Trophoblast cell (in vitro differentiated cells and primary cell): ENCODE measurements at regions not wholly inside any gene's neighbourhood (a gene's known extent, or its start where the extent isn't known, plus 50 kb on each side); places are given as distances from the start of the nearest gene placed in this dataset.

Experiments
- DNase-seq, 2 donors: peaks; one replicate each; pipeline ENCODE4 v3.0.0-alpha.2; 2016
- H2AFZ ChIP-seq: 2 replicates; pipeline ENCODE4 v1.6.1; 2013; ENCODE audit warnings: low read length, moderate library complexity, mild to moderate bottlenecking; ENCODE audit not compliant: insufficient read depth, poor library complexity
- H2AK5ac ChIP-seq: 2 replicates; pipeline ENCODE4 v1.6.1; 2013; ENCODE audit warnings: mild to moderate bottlenecking, low read length
- H2BK120ac ChIP-seq: 2 replicates; pipeline ENCODE4 v1.6.1; 2013; ENCODE audit warnings: low read length, mild to moderate bottlenecking, moderate library complexity; ENCODE audit not compliant: insufficient read depth, poor library complexity
- H2BK12ac ChIP-seq: 2 replicates; pipeline ENCODE4 v1.6.1; 2013; ENCODE audit warnings: mild to moderate bottlenecking, low read length, moderate library complexity
- H2BK5ac ChIP-seq: 2 replicates; pipeline ENCODE4 v1.6.1; 2013; ENCODE audit warnings: low read length, low read depth, moderate library complexity, mild to moderate bottlenecking; ENCODE audit not compliant: poor library complexity
- H3K14ac ChIP-seq: 2 replicates; pipeline ENCODE4 v1.6.1; 2013; ENCODE audit warnings: mild to moderate bottlenecking, low read length
- H3K18ac ChIP-seq: 2 replicates; pipeline ENCODE4 v1.6.1; 2013; ENCODE audit warnings: mild to moderate bottlenecking, low read length
- H3K23ac ChIP-seq: 2 replicates; pipeline ENCODE4 v1.6.1; 2013; ENCODE audit warnings: low read length
- H3K27ac ChIP-seq: 2 replicates; pipeline ENCODE4 v1.5.1; 2013; ENCODE audit warnings: low read depth, mild to moderate bottlenecking, inconsistent platforms, low read length, moderate library complexity
- H3K27me3 ChIP-seq: 2 replicates; pipeline ENCODE4 v1.6.1; 2013; ENCODE audit warnings: inconsistent platforms, mild to moderate bottlenecking, low read length, moderate library complexity; ENCODE audit not compliant: insufficient read depth
- H3K36me3 ChIP-seq, 2 experiments: 1 replicate in 1 of 2; 2 replicates in 1 of 2; pipeline ENCODE4 v1.6.1; 2013; ENCODE audit warnings: low read length in 2 of 2, mild to moderate bottlenecking in 2 of 2, moderate library complexity in 1 of 2; ENCODE audit not compliant: insufficient read depth in 2 of 2, control insufficient read depth in 1 of 2
- H3K4ac ChIP-seq: 2 replicates; pipeline ENCODE4 v1.6.1; 2013; ENCODE audit warnings: low read depth, mild to moderate bottlenecking, low read length, moderate library complexity
- H3K4me1 ChIP-seq, 2 experiments: 1 replicate in 1 of 2; 2 replicates in 1 of 2; pipeline ENCODE4 v1.6.1; 2013; ENCODE audit warnings: low read length in 2 of 2, mild to moderate bottlenecking in 2 of 2, moderate library complexity in 1 of 2; ENCODE audit not compliant: insufficient read depth in 2 of 2, control insufficient read depth in 1 of 2
- H3K4me2 ChIP-seq: 2 replicates; pipeline ENCODE4 v1.6.1; 2013; ENCODE audit warnings: inconsistent platforms, mild to moderate bottlenecking, low read length, moderate library complexity
- H3K4me3 ChIP-seq: 2 replicates; pipeline ENCODE4 v1.5.1; 2013; ENCODE audit warnings: mild to moderate bottlenecking, low read depth, low read length, inconsistent platforms
- H3K79me1 ChIP-seq: one replicate; pipeline ENCODE4 v1.6.1; 2013; ENCODE audit warnings: low read length
- H3K79me2 ChIP-seq: 2 replicates; pipeline ENCODE4 v1.6.1; 2013; ENCODE audit warnings: low read length, mild to moderate bottlenecking; ENCODE audit not compliant: control insufficient read depth, insufficient read depth, poor library complexity
- H3K9ac ChIP-seq: 2 replicates; pipeline ENCODE4 v1.6.1; 2013; ENCODE audit warnings: mild to moderate bottlenecking, low read length
- H3K9me3 ChIP-seq: 2 replicates; pipeline ENCODE4 v1.6.1; 2013; ENCODE audit warnings: low read depth, mild to moderate bottlenecking, control low read depth, inconsistent platforms, low read length; ENCODE audit not compliant: insufficient read depth
- H4K12ac ChIP-seq: 2 replicates; pipeline ENCODE4 v1.6.1; 2013; ENCODE audit warnings: low read depth, mild to moderate bottlenecking, low read length, moderate library complexity
- H4K8ac ChIP-seq: 2 replicates; pipeline ENCODE4 v1.6.1; 2013; ENCODE audit warnings: low read depth, mild to moderate bottlenecking, low read length, moderate library complexity
- H4K91ac ChIP-seq: one replicate; pipeline ENCODE4 v1.6.1; 2013; ENCODE audit warnings: low read depth, mild to moderate bottlenecking, low read length, moderate library complexity
- WGBS: extraction: QIAGEN DNeasy Blood & Tissue Kit; methylation state at CpG from one replicate; pipeline ENCODE4 v1.1.7; 2013; ENCODE audit warnings: missing lambda C conversion rate; ENCODE audit not compliant: insufficient read length, insufficient coverage; ENCODE audit errors: extremely low coverage; 5-methylcytosine and 5-hydroxymethylcytosine counted together

DNA sequence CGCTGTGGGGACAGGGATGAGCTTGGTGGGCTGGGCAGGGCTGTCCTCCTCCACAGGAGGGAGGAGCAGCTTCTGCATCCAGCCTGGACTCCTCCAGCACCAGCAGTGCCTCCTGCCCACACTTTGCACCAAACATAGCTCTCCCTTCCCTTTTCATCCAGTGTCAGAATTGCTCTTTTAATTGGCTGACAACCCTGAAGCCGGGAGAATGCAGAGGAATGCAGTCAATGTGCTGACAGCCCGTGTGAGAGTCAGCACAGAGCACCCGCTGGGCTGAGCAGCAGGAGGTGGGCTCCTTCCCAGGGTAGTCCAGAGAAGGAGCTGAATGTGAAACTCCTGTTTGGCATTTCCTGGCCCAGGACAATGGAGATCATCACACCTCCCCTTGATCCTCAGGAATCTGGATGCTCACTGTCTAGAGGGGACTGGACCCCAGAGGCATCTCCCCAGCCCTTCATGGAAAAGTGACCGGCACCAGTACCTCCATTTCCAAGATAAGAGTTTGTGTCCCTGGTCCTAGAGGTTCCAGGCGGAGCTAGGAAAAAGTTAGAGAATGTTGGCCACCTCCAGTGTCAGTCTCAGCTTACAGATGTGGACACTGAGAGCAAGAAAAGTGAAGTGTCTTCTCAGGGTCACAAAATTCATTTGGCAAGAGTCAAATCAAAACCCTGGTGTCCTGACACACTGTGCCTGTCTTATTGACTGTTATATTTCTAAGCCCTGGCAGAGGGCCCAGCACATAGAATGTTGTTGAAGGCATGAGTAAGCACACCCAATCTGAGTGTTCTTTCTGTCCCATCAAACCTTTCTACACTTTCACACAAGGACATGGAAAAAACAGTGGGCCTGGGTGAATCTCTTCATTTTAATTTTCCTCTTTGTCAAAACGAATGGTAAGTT lies 202.1 kb downstream of the SNX18 start:
- Histone ChIP-seq H3K36me3 (no peaks in the 10 kb centered on the region), H4K8ac (no peak overlapping the region), H3K27ac (no peak overlapping the region), H3K4me2 (no peak overlapping the region), H3K79me2 (no peaks in the 10 kb centered on the region), H2BK5ac (no peak overlapping the region), H2AFZ (no peak overlapping the region), H2BK120ac (no peak overlapping the region), H2AK5ac (no peak overlapping the region), H4K12ac (no peak overlapping the region), H3K23ac (no peak overlapping the region), H3K9ac (no peak overlapping the region), H3K79me1 (peaks cover under 1% of the 10 kb centered on the region), H3K9me3 (no peaks in the 10 kb centered on the region), H2BK12ac (no peak overlapping the region), H3K18ac (no peak overlapping the region), H3K4ac (no peak overlapping the region), H4K91ac (no peak overlapping the region), H3K14ac (no peak overlapping the region), H3K4me3 (no peak overlapping the region), H3K27me3 (no peaks in the 10 kb centered on the region), H3K4me1 (peaks cover 3 to 10% of the 10 kb centered on the region in 2 experiments)
- DNase-seq: no peak
- WGBS: 100% methylated on average over 1 of the region's 7 CpGs

DNA sequence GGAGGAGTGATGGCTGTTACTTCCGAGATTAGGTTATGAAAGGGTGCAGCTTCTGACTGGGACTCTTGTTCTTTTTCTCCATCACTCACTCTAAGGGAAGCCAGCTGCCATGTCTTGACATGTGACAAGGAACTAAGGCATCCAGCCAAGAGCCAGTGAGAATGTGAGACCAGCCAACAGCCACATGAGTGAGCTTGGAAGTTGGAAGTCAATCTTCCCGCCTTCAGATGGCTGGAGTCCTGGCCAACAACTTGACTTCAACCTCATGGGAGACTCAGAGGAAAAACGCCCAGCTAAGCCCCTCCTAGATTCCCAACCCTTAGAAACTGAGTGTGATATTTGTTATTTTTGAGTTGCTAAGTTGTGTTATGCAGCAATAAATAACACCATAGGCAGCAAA lies 201.1 kb downstream of the SNX18 start:
- Histone ChIP-seq H3K9ac (no peak overlapping the region), H3K79me1 (peaks cover 2% of the 10 kb centered on the region), H3K4me3 (no peak overlapping the region), H2BK120ac (no peak overlapping the region), H3K36me3 (no peaks in the 10 kb centered on the region), H4K12ac (no peak overlapping the region), H3K79me2 (peaks cover 1% of the 10 kb centered on the region), H3K18ac (no peak overlapping the region), H4K91ac (no peak overlapping the region), H3K4me1 (peaks cover 3 to 10% of the 10 kb centered on the region in 2 experiments), H2AFZ (no peak overlapping the region), H3K4me2 (no peak overlapping the region), H2BK12ac (no peak overlapping the region), H2AK5ac (no peak overlapping the region), H3K23ac (no peak overlapping the region), H3K27me3 (no peaks in the 10 kb centered on the region), H3K9me3 (no peaks in the 10 kb centered on the region), H4K8ac (no peak overlapping the region), H3K27ac (no peak overlapping the region), H3K14ac (no peak overlapping the region), H3K4ac (no peak overlapping the region), H2BK5ac (no peak overlapping the region)
- WGBS: no CpG with 5 or more reads among the region's 3 CpGs
- DNase-seq: no peak

DNA sequence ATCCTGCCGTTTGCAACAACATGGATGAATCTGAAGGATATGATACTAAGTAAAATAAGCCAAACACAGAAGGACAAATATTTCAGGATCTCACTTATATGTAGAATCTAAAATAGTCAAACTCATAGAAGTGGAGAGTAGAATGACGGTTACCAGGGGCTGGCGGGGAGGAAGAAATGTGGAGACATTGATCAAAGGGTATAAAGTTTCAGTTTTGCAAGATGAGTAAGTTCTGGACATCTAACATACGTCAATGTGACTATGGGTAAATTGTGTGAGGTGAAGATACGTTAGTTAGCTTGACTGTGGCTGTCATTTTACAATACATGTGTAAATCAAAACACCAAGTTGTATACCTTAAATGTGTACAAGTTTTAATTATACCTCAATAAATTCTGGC lies 200.3 kb downstream of the SNX18 start:
- Histone ChIP-seq H3K4me2 (no peak overlapping the region), H2AFZ (no peak overlapping the region), H2BK120ac (no peak overlapping the region), H3K14ac (no peak overlapping the region), H3K79me2 (peaks cover 1% of the 10 kb centered on the region), H3K9ac (no peak overlapping the region), H3K4ac (no peak overlapping the region), H4K12ac (no peak overlapping the region), H3K27me3 (no peaks in the 10 kb centered on the region), H2BK5ac (no peak overlapping the region), H3K79me1 (peaks cover 2% of the 10 kb centered on the region), H3K23ac (no peak overlapping the region), H4K91ac (no peak overlapping the region), H3K4me3 (no peak overlapping the region), H2AK5ac (no peak overlapping the region), H3K36me3 (no peaks in the 10 kb centered on the region), H4K8ac (no peak overlapping the region), H3K27ac (no peak overlapping the region), H2BK12ac (no peak overlapping the region), H3K18ac (no peak overlapping the region), H3K4me1 (peaks cover 3 to 10% of the 10 kb centered on the region in 2 experiments), H3K9me3 (no peaks in the 10 kb centered on the region)
- DNase-seq: no peak
- WGBS: no CpG with 5 or more reads among the region's 5 CpGs

DNA sequence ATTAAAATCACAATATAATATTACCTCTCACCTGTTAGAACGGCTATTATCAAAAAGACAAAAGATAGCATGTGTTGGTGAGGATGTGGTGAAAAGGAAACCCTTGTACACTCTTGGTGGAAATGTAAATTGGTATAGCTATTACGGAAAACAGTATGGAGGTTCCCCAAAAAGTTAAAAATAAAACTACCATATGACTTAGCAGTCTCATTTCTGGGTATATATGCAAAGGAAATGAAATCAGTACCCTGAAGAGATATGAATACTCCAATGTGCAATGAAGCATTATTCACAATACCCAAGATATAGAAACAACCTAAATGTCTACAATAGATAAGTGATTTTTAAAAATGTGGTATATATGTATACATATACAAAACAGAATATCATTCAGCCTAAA lies 199.9 kb downstream of the SNX18 start:
- Histone ChIP-seq H3K27me3 (no peaks in the 10 kb centered on the region), H2BK12ac (no peak overlapping the region), H3K23ac (no peak overlapping the region), H3K4me2 (no peak overlapping the region), H2BK120ac (no peak overlapping the region), H2BK5ac (no peak overlapping the region), H4K8ac (no peak overlapping the region), H3K9me3 (no peaks in the 10 kb centered on the region), H3K79me2 (peaks cover 1% of the 10 kb centered on the region), H3K9ac (no peak overlapping the region), H3K79me1 (peaks cover 2% of the 10 kb centered on the region), H3K4me3 (no peak overlapping the region), H3K18ac (no peak overlapping the region), H3K36me3 (no peaks in the 10 kb centered on the region), H2AK5ac (no peak overlapping the region), H3K14ac (no peak overlapping the region), H3K4me1 (peaks cover 3 to 10% of the 10 kb centered on the region in 2 experiments), H2AFZ (no peak overlapping the region), H4K91ac (no peak overlapping the region), H4K12ac (no peak overlapping the region), H3K4ac (no peak overlapping the region), H3K27ac (no peak overlapping the region)
- no CpG with 5 or more reads among the region's 2 CpGs for WGBS
- DNase-seq: no peak
